Neural crest cell (in vitro differentiated cells): ENCODE measurements at regions not wholly inside any gene's neighbourhood (a gene's known extent, or its start where the extent isn't known, plus 50 kb on each side); places are given as distances from the start of the nearest gene placed in this dataset.

Experiments used
- DNase-seq: peaks from one replicate; pipeline ENCODE4 v3.0.0; 2021; ENCODE audit warnings: low read depth, mixed read lengths, low spot score
- H3K27ac Mint-ChIP-seq: one replicate; pipeline ENCODE4 v1.8.0; 2021; ENCODE audit warnings: mild to moderate bottlenecking, mixed read lengths; ENCODE audit not compliant: unreplicated experiment
- H3K27me3 Mint-ChIP-seq: 2 replicates; pipeline ENCODE4 v1.8.0; 2021; ENCODE audit warnings: low read depth, mild to moderate bottlenecking, mixed read lengths
- H3K36me3 Mint-ChIP-seq: 2 replicates; pipeline ENCODE4 v1.8.0; 2021; ENCODE audit warnings: low read depth, mild to moderate bottlenecking, mixed read lengths
- H3K4me1 Mint-ChIP-seq: 2 replicates; pipeline ENCODE4 v1.8.0; 2021; ENCODE audit warnings: mixed read lengths
- H3K4me3 Mint-ChIP-seq: one replicate; pipeline ENCODE4 v1.8.0; 2021; ENCODE audit warnings: mild to moderate bottlenecking, mixed read lengths
- H3K9me3 Mint-ChIP-seq: 2 replicates; pipeline ENCODE4 v1.8.0; 2021; ENCODE audit warnings: mixed read lengths
- TF ChIP-seq, protein P1 (sequence below): fragments of 200-600 bp; sonication (generic); conservative IDR thresholded peaks from 2 replicates; pipeline ENCODE4 v1.5.0; 2021; ENCODE audit warnings: antibody characterized with exemption, mild to moderate bottlenecking

DNA sequence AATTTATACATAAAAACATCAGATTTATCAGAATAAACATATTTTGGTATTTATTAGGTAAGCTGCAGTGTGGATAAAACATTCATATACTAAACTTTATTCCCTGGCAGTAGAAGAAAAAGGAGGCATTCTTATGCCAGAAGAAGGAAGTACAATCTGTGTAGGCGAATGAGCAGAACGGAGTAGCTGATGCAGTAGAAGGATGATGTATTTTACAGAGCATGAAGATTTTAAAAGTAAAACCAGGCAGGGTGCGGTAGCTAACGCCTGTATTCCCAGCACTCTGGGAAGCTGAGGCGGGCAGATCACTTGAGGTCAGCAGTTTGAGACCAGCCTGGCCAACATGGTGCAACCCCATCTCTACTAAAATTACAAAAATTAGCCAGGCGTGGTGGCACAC, 294.9 kb upstream of the MKLN1 start:
- TF ChIP-seq, protein P1, sequence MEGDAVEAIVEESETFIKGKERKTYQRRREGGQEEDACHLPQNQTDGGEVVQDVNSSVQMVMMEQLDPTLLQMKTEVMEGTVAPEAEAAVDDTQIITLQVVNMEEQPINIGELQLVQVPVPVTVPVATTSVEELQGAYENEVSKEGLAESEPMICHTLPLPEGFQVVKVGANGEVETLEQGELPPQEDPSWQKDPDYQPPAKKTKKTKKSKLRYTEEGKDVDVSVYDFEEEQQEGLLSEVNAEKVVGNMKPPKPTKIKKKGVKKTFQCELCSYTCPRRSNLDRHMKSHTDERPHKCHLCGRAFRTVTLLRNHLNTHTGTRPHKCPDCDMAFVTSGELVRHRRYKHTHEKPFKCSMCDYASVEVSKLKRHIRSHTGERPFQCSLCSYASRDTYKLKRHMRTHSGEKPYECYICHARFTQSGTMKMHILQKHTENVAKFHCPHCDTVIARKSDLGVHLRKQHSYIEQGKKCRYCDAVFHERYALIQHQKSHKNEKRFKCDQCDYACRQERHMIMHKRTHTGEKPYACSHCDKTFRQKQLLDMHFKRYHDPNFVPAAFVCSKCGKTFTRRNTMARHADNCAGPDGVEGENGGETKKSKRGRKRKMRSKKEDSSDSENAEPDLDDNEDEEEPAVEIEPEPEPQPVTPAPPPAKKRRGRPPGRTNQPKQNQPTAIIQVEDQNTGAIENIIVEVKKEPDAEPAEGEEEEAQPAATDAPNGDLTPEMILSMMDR: no peak
- H3K27me3 Mint-ChIP-seq: no peaks in the 10 kb centered on the region

DNA sequence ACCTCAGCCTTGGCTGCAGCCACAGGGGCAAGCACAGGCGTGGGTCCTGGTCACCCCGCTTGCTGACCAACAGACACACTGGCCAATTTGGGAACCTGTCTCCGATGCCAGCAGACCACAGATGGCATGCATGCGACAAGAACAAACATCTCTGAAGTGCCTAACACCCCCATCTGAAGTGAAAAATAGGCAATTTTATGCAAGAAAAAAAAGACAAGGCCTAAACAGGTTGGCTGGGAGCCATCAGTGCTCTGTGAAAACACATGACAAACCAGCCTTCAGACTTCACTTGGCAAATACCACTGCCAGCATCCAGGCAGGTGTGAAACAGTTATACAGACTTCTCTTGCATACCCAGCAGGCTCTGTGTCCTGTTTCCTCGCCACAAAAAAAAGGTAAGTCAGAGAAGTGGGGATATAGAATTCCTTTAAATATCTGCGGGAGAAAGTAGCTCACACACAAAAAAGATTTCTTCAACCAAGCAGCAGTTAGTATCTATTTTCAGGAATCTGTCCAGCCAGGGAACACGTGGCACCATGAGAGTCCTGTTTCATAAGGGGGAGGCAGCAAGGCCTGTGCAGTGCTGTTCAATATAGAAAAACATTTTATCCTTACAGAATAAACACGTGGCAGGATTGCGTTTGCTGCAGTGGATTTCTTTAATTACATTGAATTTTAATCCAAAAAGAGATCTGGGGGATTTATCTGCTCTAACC, 293.4 kb upstream of the MKLN1 start:
- no peaks in the 10 kb centered on the region for H3K36me3 Mint-ChIP-seq
- no peak for DNase-seq
- H3K27ac Mint-ChIP-seq: no peak overlapping the region
- no peaks in the 10 kb centered on the region for H3K27me3 Mint-ChIP-seq
- H3K4me3 Mint-ChIP-seq: no peak overlapping the region
- peaks cover 1% of the 10 kb centered on the region for H3K4me1 Mint-ChIP-seq
- TF ChIP-seq, protein P1: no peak
- H3K9me3 Mint-ChIP-seq: no peaks in the 10 kb centered on the region

More for the DNA sequence above, 294.9 kb upstream of the MKLN1 start:
- Mint-ChIP-seq H3K4me1 (no peaks in the 10 kb centered on the region), H3K9me3 (no peaks in the 10 kb centered on the region), H3K27ac (no peak overlapping the region), H3K4me3 (no peak overlapping the region), H3K36me3 (no peaks in the 10 kb centered on the region)
- no peak for DNase-seq

DNA sequence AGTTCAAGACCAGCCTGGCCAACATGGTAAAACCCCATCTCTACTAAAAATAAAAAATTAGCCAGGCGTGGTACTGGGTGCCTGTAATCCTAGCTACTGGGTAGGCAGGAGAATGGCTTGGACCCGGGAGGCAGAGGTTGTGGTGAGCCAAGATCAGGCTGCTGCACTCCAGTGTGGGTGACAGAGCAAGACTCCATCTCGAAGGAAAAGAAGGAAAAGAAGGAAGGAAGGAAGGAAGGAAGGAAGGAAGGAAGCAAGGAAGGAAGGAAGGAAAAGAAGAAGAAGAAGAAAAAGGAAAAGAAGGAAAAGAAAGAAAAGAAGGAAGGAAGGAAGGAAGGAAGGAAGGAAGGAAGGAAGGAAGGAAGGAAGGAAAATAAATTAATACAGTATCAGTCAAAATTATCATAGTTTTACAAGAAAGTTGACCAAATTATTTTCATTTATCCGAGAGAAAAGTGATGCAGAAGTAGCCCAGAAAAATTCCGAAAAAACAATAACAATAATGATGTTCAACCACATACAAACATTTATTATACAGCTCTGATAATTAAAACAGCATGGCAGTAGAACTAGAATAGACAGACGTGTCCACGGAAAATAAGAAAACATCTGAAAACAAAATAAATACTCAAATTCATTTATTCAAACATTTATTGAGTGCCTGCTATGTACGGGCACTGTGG, 292.4 kb upstream of the MKLN1 start:
- H3K9me3 Mint-ChIP-seq: no peaks in the 10 kb centered on the region
- no peak overlapping the region for H3K27ac Mint-ChIP-seq
- TF ChIP-seq, protein P1: no peak
- no peak for DNase-seq
- peaks cover 9% of the 10 kb centered on the region for H3K4me1 Mint-ChIP-seq
- H3K27me3 Mint-ChIP-seq: no peaks in the 10 kb centered on the region
- no peak overlapping the region for H3K4me3 Mint-ChIP-seq
- H3K36me3 Mint-ChIP-seq: no peaks in the 10 kb centered on the region

DNA sequence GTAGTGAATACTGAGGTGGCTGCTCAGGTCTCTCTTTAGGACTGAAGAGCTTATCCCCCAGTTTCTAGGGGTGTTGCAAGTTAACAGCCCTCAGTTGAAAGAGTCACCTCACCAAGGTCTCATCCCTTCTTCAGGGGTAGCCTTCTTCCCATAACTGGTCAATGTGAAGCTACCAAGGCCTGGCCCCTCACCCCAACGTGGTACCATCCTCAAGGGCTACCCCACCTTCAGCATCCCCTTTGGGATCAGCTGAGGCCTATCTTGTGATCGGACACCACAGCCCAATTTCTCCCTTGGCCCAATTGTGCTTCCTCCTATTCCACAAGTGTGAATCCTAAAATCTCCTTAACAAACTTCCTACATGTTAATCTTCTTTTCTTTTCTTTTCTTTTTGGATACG, 289.5 kb upstream of the MKLN1 start:
- Mint-ChIP-seq H3K36me3 (no peaks in the 10 kb centered on the region), H3K9me3 (no peaks in the 10 kb centered on the region), H3K4me1 (peaks cover 14% of the 10 kb centered on the region), H3K4me3 (no peak overlapping the region), H3K27me3 (peaks cover 5% of the 10 kb centered on the region), H3K27ac (no peak overlapping the region)
- TF ChIP-seq, protein P1: no peak
- DNase-seq: no peak

DNA sequence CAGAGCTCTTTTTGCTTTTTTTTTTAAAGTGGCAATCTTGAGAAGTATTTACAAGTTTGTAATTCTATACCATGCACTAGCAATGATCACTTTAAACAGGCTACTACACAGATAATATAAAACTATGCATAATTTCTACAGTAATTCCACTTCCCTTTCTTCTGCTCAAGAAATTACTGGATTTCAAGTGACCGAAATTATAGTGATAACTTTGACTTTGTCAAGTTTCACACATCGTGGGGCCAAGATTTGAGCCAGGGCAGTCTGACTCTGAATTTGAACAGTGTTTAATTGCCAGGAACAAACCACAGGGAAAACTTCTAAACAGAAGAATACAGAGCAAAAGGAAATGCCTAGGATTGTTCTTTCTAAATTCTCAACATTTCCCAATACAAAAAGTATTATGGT, 288.3 kb upstream of the MKLN1 start:
- no peak for DNase-seq
- H3K9me3 Mint-ChIP-seq: no peaks in the 10 kb centered on the region
- H3K4me3 Mint-ChIP-seq: no peak overlapping the region
- no peaks in the 10 kb centered on the region for H3K36me3 Mint-ChIP-seq
- peaks cover 5% of the 10 kb centered on the region for H3K27me3 Mint-ChIP-seq
- peaks cover 14% of the 10 kb centered on the region for H3K4me1 Mint-ChIP-seq
- H3K27ac Mint-ChIP-seq: no peak overlapping the region
- TF ChIP-seq, protein P1: no peak
